Activated CD4-positive, alpha-beta T cell treated with anti-CD3 and anti-CD28 coated beads for 1 hour (primary cell): ENCODE measurements at regions not wholly inside any gene's neighbourhood (a gene's known extent, or its start where the extent isn't known, plus 50 kb on each side); places are given as distances from the start of the nearest gene placed in this dataset.
"Not testable (repeated sequence)": the region's sequence is repeated elsewhere in the genome, so short reads cannot be mapped to it uniquely, and the experiment has no call there.

Experiments used
- DNase-seq: peaks from one replicate; pipeline ENCODE4 v3.0.0-alpha.2; 2020

GRCh38 chr7:28330384-28331070 lies 81.8 kb upstream of the CREB5 start:
- no peak for DNase-seq

GRCh38 chr7:28332046-28332445 lies 80.3 kb upstream of the CREB5 start:
- DNase-seq, result no peak

GRCh38 chr7:28333548-28333947 lies 78.8 kb upstream of the CREB5 start:
- DNase-seq, result not testable (repeated sequence)

- no peak for DNase-seq
Measured at GRCh38 chr7:28336806-28337205, 75.5 kb upstream of the CREB5 start.

GRCh38 chr7:28338041-28338440 lies 74.3 kb upstream of the CREB5 start:
- DNase-seq, result no peak

- no peak for DNase-seq
Measured at GRCh38 chr7:28343462-28343861, 68.9 kb upstream of the CREB5 start.

- DNase-seq, result no peak
Measured at GRCh38 chr7:28346256-28346655, 66.1 kb upstream of the CREB5 start.

- DNase-seq, result no peak
Measured at GRCh38 chr7:28346676-28347363, 65.5 kb upstream of the CREB5 start.

GRCh38 chr7:28347475-28348318 lies 64.6 kb upstream of the CREB5 start:
- DNase-seq, result no peak

- DNase-seq, result no peak
Measured at GRCh38 chr7:28348636-28349035, 63.7 kb upstream of the CREB5 start.

GRCh38 chr7:28349637-28350036 lies 62.7 kb upstream of the CREB5 start:
- no peak for DNase-seq

GRCh38 chr7:28350662-28351061 lies 61.7 kb upstream of the CREB5 start:
- no peak for DNase-seq

- DNase-seq, result no peak
Measured at GRCh38 chr7:28351450-28351849, 60.9 kb upstream of the CREB5 start.

- no peak for DNase-seq
Measured at GRCh38 chr7:28354601-28355402, 57.5 kb upstream of the CREB5 start.

GRCh38 chr7:28355635-28356319 lies 56.5 kb upstream of the CREB5 start:
- DNase-seq, result no peak

- DNase-seq, result no peak
Measured at GRCh38 chr7:28356619-28357018, 55.7 kb upstream of the CREB5 start.

GRCh38 chr7:28358423-28358868 lies 53.9 kb upstream of the CREB5 start:
- DNase-seq, result no peak

GRCh38 chr7:28360739-28361138 lies 51.6 kb upstream of the CREB5 start:
- DNase-seq, result no peak

GRCh38 chr7:28361551-28361950 lies 50.8 kb upstream of the CREB5 start:
- DNase-seq, result no peak

GRCh38 chr7:28362182-28362581 lies 50.1 kb upstream of the CREB5 start:
- DNase-seq, result no peak
